Activated gamma-delta T cell treated with Interleukin-2 at 50 U/mL for 16 hours (primary cell): ENCODE measurements at regions not wholly inside any gene's neighbourhood (a gene's known extent, or its start where the extent isn't known, plus 50 kb on each side); places are given as distances from the start of the nearest gene placed in this dataset.

Experiments used
- DNase-seq: peaks from one replicate; pipeline ENCODE4 v3.0.0-alpha.2; 2020

GRCh38 chr13:91142572-91142971, 204.9 kb upstream of the MIR17HG start:
- DNase-seq, result no peak

- DNase-seq, result no peak
Observed at GRCh38 chr13:91144054-91144453, 203.4 kb upstream of the MIR17HG start.

DNA sequence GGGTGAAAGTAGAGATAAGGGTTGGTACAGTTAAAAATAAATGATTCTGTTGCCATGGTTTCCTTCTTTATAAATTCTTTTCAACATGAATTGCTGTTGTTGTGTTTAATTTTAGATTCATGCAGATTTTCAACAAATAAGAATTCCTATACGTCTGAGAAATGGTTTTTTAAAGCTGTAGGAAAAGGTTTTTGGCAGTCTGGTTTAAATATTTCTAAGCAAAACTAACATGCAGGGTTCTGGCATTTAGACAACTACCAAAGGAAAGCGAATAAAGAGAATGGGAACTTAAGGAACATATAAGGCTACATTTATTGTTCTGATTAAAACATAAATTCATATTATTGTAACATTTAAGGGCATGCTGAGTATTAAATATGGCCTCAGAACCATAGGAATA, 203.0 kb upstream of the MIR17HG start:
- no peak for DNase-seq

- DNase-seq, result no peak
Observed at GRCh38 chr13:91145571-91146205, 201.8 kb upstream of the MIR17HG start.

GRCh38 chr13:91146601-91147000, 200.9 kb upstream of the MIR17HG start:
- no peak for DNase-seq

DNA sequence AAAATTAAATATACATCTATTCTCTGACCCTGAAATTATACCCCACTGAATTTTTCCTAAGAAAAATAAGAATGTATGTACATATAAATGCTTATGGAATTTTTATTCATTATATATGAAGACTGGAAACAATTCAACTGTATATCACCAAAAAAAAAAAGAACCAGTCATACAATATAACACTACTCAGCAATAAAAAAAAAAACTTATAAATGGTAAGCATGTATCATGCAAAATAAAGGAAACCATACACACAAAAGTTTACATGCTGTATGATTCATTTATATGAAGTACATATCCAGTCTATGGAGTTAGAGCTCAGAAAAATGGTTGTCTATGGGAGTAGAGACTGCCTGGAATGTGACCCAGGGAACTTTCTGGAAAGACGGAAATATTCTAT, 199.4 kb upstream of the MIR17HG start:
- DNase-seq, result no peak

DNA sequence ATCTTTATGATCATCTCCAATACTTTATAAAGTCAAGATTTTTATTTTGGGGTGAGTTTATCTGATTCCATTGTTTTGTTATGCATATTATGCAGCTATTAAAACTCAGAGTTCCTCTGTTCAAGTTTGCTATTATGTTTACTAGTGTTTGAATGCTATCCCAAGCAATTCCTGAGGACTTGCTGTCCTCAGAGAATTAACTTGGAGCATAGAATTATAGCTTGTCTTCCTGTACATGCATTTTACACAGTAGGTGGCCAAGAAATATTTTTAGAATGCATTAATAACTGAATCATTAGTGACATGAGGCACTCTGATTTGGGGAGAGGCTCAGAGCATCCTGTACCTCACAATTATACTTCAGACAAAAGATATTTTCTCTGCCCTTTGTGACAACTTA, 195.6 kb upstream of the MIR17HG start:
- no peak for DNase-seq

- no peak for DNase-seq
Observed at GRCh38 chr13:91153372-91153771, 194.1 kb upstream of the MIR17HG start.

DNA sequence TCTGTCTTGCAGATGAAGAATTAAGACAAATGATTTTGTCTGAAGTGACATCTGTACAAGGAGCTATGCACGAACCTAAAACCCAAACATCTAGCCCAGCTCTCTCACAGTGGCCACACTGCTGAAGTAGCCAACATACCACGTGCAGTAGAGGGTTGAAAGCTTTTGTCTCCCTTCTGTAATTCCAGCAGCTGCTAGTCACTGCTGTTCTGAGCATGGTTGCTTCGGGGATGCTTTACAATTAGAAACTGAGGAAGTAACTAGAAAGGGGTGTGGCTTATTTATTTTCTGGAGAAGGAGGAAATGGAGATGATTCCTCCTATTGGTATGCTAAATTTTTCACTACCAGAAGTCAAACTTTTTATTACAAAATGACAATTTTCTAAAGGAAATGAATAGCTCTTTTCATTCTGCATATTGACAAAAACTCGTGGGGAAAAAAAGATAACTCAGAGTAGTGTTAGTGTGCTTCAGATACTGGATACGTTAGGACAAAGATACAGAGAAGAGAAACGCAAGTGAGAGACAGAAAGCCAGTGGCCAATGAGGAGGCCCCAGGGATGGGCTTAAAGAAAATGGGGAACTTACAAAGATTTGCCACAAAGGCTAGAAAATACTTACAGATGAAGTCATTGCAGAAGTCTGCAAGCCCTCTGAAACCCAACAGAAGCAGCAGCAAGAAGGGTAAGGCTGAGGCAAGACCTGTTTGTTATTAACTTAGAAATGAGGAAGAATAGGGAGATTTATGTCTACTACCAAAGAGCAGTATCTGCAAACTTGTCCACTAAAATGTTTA, 192.7 kb upstream of the MIR17HG start:
- DNase-seq, result no peak

GRCh38 chr13:91155512-91156114, 191.9 kb upstream of the MIR17HG start:
- no peak for DNase-seq

DNA sequence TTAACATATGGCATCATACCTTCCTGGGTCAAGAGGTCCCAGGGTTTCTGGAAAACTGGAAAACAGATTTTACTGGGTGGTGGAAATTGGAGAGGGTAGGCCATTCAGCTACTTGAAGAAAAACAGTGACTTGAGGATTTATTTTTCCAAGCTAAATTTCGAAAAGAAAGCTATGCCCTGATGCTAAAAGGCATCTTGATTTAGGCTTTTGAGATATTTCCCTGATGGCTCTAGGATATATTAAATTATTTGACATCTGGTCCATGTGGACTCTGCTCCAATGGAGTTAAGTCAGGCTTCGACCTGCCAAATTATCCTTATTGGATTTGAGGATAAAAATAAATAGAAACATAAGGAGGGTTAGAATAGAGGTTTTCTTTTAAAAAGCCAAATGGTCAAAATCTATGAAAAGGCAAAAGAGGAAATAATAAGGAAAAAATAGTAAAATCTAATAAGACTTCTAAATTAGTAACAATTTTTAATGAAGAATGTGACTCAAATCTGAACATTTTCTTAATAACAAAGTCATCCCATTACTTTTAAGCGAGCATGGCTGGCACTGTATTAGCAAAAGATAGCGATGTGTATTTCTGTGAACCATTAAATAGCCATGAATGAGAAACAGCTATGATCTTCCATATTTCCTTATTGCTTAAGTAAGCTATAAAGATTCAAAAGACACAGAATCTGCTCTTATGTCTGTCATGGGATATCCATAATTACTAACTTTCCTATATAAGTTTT, 190.0 kb upstream of the MIR17HG start:
- no peak for DNase-seq

GRCh38 chr13:91158017-91158395, 189.5 kb upstream of the MIR17HG start:
- no peak for DNase-seq

- no peak for DNase-seq
Observed at GRCh38 chr13:91162180-91162579, 185.3 kb upstream of the MIR17HG start.

- DNase-seq, result no peak
Observed at GRCh38 chr13:91162589-91162988, 184.9 kb upstream of the MIR17HG start.

GRCh38 chr13:91165758-91166157, 181.7 kb upstream of the MIR17HG start:
- DNase-seq, result no peak

- no peak for DNase-seq
Observed at GRCh38 chr13:91166714-91167511, 180.6 kb upstream of the MIR17HG start.

- no peak for DNase-seq
Observed at GRCh38 chr13:91167706-91168385, 179.6 kb upstream of the MIR17HG start.

- DNase-seq, result no peak
Observed at GRCh38 chr13:91168386-91168711, 179.1 kb upstream of the MIR17HG start.

DNA sequence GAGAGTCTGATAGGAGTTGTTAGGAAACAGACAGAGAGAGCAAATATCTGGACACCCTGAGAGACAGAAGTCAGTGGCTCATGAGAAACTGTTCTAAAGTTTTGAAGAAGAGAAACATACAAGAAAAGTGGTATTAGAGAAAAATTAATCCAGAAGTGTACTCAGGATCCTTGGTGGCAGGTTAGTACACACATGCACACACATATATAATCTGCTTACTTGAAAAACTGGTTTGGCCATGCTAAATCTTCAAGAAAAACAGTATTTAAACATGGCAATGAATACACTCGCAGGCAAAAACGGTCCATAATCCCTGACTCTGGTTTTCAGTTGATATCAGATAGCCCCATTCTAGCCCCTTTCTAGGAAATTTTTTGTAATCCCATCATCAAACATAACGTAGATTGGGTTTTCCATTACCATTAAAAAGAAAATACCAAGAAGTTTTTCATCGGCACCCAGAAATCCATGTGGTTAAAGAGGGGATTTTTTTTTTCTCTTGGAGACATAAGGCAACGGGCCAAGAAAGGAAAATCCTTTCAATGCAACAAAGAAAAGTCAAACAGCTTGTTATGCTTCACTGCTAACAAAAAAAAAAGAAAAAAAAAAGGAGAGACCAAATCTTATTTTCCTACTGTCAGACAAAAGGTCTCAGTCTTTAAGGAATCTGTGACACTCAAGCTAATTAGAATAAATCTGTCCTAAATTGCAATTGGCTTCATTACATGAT, 178.0 kb upstream of the MIR17HG start:
- no peak for DNase-seq

DNA sequence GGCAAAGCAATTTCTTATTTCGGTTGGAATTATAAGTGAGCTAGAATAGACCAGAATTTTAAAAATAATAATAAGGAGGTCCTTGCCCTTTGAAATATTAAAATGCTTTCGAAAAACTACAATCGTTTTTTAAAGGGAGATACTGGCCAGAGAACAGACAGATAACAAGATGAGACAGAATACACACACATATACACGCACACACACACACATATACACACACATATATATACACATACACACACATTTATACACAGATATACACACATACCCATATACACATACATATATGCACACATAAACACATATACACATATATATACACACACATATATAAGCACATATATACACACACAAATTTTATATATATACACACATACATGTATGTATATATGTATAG, 175.3 kb upstream of the MIR17HG start:
- no peak for DNase-seq

GRCh38 chr13:91174886-91175501, 172.5 kb upstream of the MIR17HG start:
- DNase-seq, result no peak
